ENCODE measurements at regions not wholly inside any gene's neighbourhood (a gene's known extent, or its start where the extent isn't known, plus 50 kb on each side); places are given as distances from the start of the nearest gene placed in this dataset.

DNA sequence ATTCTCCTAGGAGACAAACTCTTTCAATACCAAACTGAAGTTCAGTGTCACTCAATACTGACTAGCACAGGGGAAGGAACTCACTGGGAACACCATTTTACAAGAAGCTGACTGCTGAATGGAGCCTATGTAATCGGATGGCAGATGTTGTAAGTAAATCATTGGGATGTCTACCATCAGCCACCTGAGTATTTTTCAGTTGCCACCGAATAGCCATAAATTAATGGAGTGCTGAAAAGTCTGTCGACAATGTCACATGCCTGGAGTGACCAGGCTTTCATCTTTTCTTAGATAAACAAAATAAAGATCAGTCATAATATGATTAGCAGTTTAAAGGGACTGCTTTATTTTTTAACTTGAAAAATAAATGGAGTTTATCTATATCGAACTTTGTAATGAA, 145.9 kb upstream of the SEMA3E start:
- TF ChIP-seq, protein P1, sequence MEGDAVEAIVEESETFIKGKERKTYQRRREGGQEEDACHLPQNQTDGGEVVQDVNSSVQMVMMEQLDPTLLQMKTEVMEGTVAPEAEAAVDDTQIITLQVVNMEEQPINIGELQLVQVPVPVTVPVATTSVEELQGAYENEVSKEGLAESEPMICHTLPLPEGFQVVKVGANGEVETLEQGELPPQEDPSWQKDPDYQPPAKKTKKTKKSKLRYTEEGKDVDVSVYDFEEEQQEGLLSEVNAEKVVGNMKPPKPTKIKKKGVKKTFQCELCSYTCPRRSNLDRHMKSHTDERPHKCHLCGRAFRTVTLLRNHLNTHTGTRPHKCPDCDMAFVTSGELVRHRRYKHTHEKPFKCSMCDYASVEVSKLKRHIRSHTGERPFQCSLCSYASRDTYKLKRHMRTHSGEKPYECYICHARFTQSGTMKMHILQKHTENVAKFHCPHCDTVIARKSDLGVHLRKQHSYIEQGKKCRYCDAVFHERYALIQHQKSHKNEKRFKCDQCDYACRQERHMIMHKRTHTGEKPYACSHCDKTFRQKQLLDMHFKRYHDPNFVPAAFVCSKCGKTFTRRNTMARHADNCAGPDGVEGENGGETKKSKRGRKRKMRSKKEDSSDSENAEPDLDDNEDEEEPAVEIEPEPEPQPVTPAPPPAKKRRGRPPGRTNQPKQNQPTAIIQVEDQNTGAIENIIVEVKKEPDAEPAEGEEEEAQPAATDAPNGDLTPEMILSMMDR (IDR thresholded peaks at IDR 0.05): no peak
- TF ChIP-seq EZH2 (IDR thresholded peaks at IDR 0.05) (no peak), EZH2phosphoT487 (IDR thresholded peaks at IDR 0.05) (no peak)

All from neural progenitor cell (in vitro differentiated cells).